Neural progenitor cell (in vitro differentiated cells): ENCODE measurements at regions not wholly inside any gene's neighbourhood (a gene's known extent, or its start where the extent isn't known, plus 50 kb on each side); places are given as distances from the start of the nearest gene placed in this dataset.

ENCODE experiments used
- EZH2 ChIP-seq: fragments of 200-600 bp; sonication (generic); IDR thresholded peaks from 2 replicates; pipeline ENCODE4 v1.6.1; 2017; ENCODE audit warnings: antibody characterized with exemption, mild to moderate bottlenecking, moderate library complexity
- TF ChIP-seq, protein P1 (sequence below): fragments of 200-600 bp; sonication (generic); IDR thresholded peaks from 2 replicates; pipeline ENCODE4 v1.5.1; 2017; ENCODE audit warnings: antibody characterized with exemption, mild to moderate bottlenecking

DNA sequence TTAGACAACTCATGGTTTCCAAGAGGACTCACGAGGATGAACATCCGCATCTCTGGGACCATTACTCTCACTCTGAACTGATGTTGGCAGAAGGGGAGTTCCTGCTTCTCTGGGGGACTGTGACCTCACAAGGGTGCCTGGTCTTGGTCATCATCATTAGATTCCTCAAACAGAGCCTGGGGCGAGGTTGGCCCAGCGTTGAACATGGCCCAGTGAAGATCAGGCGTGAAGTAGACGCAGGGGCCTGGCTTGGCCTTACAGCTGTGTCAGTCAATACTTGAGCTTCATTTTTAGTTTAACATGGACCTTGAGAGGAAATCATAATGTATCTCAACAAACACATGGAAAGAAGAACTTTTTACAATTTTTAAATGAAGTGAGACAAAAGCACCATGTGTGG, 617.1 kb downstream of the BRD1 start:
- TF ChIP-seq, protein P1, sequence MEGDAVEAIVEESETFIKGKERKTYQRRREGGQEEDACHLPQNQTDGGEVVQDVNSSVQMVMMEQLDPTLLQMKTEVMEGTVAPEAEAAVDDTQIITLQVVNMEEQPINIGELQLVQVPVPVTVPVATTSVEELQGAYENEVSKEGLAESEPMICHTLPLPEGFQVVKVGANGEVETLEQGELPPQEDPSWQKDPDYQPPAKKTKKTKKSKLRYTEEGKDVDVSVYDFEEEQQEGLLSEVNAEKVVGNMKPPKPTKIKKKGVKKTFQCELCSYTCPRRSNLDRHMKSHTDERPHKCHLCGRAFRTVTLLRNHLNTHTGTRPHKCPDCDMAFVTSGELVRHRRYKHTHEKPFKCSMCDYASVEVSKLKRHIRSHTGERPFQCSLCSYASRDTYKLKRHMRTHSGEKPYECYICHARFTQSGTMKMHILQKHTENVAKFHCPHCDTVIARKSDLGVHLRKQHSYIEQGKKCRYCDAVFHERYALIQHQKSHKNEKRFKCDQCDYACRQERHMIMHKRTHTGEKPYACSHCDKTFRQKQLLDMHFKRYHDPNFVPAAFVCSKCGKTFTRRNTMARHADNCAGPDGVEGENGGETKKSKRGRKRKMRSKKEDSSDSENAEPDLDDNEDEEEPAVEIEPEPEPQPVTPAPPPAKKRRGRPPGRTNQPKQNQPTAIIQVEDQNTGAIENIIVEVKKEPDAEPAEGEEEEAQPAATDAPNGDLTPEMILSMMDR, result no peak
- TF ChIP-seq EZH2, result no peak
